OCI-LY7 (cell line): ENCODE measurements at regions not wholly inside any gene's neighbourhood (a gene's known extent, or its start where the extent isn't known, plus 50 kb on each side); places are given as distances from the start of the nearest gene placed in this dataset.

ENCODE experiments used
- BruUV-seq: library from RNA; stranded (reverse); fragments of 400-500 nt; replicated peaks from 2 replicates; lab custom pipeline; 2021; lab: Mats Ljungman, UMichigan
- CTCF ChIA-PET: fragments of 300-600 bp; sonication (Branson Sonifier 250); formaldehyde crosslinking; loops from one replicate; lab custom pipeline; 2022; ENCODE audit warnings: antibody characterized with exemption; ENCODE audit not compliant: unreplicated experiment; lab: Charles Lee
- POLR2A ChIA-PET: fragments of 300-600 bp; sonication (Branson Sonifier 250); formaldehyde crosslinking; loops from one replicate; lab custom pipeline; 2022; ENCODE audit warnings: antibody characterized with exemption; lab: Charles Lee
- DNase-seq: peaks from one replicate; pipeline ENCODE4 v3.0.0-alpha.2; 2015; ENCODE audit warnings: low spot score
- H2AFZ ChIP-seq: fragments of 200-600 bp; sonication (generic), shearing (Covaris generic); 2 replicates; pipeline ENCODE4 v1.6.1; 2014; ENCODE audit warnings: mild to moderate bottlenecking, antibody characterized with exemption, low read length, moderate library complexity
- H3K27ac ChIP-seq: fragments of 200-600 bp; sonication (generic); 2 replicates; pipeline ENCODE4 v1.5.1; 2014; ENCODE audit warnings: mixed run types, low read depth, mild to moderate bottlenecking, moderate library complexity, low read length, inconsistent platforms; ENCODE audit not compliant: poor library complexity, severe bottlenecking
- H3K36me3 ChIP-seq: fragments of 200-600 bp; sonication (generic); 2 replicates; pipeline ENCODE4 v1.6.1; 2014; ENCODE audit warnings: mild to moderate bottlenecking, antibody characterized with exemption, low read length, moderate library complexity, mixed read lengths; ENCODE audit not compliant: insufficient read depth
- H3K4me1 ChIP-seq: fragments of 200-600 bp; sonication (generic); 2 replicates; pipeline ENCODE4 v1.5.1; 2014; ENCODE audit warnings: mild to moderate bottlenecking, low read length; ENCODE audit not compliant: insufficient read depth, poor library complexity, severe bottlenecking
- H3K4me2 ChIP-seq: fragments of 200-600 bp; sonication (generic); 2 replicates; pipeline ENCODE4 v1.6.1; 2014; ENCODE audit warnings: mild to moderate bottlenecking, low read length
- H3K4me3 ChIP-seq: fragments of 200-600 bp; sonication (generic); 2 replicates; pipeline ENCODE4 v1.5.1; 2014; ENCODE audit warnings: mild to moderate bottlenecking, low read depth, low read length; ENCODE audit not compliant: poor library complexity, severe bottlenecking
- H3K79me2 ChIP-seq: fragments of 200-600 bp; sonication (generic); 2 replicates; pipeline ENCODE4 v1.6.1; 2016; ENCODE audit warnings: low read depth, mild to moderate bottlenecking, low read length, moderate library complexity, mixed read lengths; ENCODE audit not compliant: insufficient read depth
- H3K9me2 ChIP-seq: fragments of 200-600 bp; sonication (generic); 2 replicates; pipeline ENCODE4 v1.6.1; 2016; ENCODE audit warnings: mild to moderate bottlenecking, low read length, mixed read lengths; ENCODE audit not compliant: insufficient read depth
- H3K9me3 ChIP-seq: fragments of 200-600 bp; sonication (generic); 2 replicates; pipeline ENCODE4 v1.6.1; 2014; ENCODE audit warnings: mild to moderate bottlenecking, mixed run types, low read length, mixed read lengths
- H4K20me1 ChIP-seq: fragments of 200-600 bp; sonication (generic); 2 replicates; pipeline ENCODE4 v1.6.1; 2014; ENCODE audit warnings: mild to moderate bottlenecking, antibody characterized with exemption, low read length, moderate library complexity, mixed read lengths; ENCODE audit not compliant: insufficient read depth
- EZH2phosphoT487 ChIP-seq: fragments of 200-600 bp; sonication (generic); IDR thresholded peaks from 2 replicates; pipeline ENCODE4 v1.6.1; 2018; ENCODE audit warnings: low read depth, borderline replicate concordance, mild to moderate bottlenecking, mixed run types, antibody characterized with exemption, low read length, moderate library complexity, mixed read lengths
- intact Hi-C: fragments of 100-400 bp; cut with micrococcal nuclease; formaldehyde crosslinking; loops from one replicate; pipeline ENCODE4 v1.10.0; 2022; ENCODE audit not compliant: unreplicated experiment
- TF ChIP-seq, protein P1 (sequence below): fragments of 200-600 bp; sonication (generic); conservative IDR thresholded peaks from 2 replicates; pipeline ENCODE4 v1.5.1; 2014; ENCODE audit warnings: mild to moderate bottlenecking, antibody characterized with exemption, low read length, moderate library complexity, mixed read lengths

- intact Hi-C loops = no loop called here
- no peak overlapping the region for H3K4me3 ChIP-seq
- no peaks in the 10 kb centered on the region for H3K79me2 ChIP-seq
- no peak for DNase-seq
- POLR2A ChIA-PET = no interaction called here
- BruUV-seq = no TSS peak
- no peak overlapping the region for H2AFZ ChIP-seq
- H3K27ac ChIP-seq = no peak overlapping the region
- TF ChIP-seq EZH2phosphoT487 = no peak
- TF ChIP-seq, protein P1, sequence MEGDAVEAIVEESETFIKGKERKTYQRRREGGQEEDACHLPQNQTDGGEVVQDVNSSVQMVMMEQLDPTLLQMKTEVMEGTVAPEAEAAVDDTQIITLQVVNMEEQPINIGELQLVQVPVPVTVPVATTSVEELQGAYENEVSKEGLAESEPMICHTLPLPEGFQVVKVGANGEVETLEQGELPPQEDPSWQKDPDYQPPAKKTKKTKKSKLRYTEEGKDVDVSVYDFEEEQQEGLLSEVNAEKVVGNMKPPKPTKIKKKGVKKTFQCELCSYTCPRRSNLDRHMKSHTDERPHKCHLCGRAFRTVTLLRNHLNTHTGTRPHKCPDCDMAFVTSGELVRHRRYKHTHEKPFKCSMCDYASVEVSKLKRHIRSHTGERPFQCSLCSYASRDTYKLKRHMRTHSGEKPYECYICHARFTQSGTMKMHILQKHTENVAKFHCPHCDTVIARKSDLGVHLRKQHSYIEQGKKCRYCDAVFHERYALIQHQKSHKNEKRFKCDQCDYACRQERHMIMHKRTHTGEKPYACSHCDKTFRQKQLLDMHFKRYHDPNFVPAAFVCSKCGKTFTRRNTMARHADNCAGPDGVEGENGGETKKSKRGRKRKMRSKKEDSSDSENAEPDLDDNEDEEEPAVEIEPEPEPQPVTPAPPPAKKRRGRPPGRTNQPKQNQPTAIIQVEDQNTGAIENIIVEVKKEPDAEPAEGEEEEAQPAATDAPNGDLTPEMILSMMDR = no peak
- no peaks in the 10 kb centered on the region for H3K36me3 ChIP-seq
- H3K9me2 ChIP-seq = no peaks in the 10 kb centered on the region
- no peaks in the 10 kb centered on the region for H3K4me1 ChIP-seq
- H3K9me3 ChIP-seq = no peaks in the 10 kb centered on the region
- no peaks in the 10 kb centered on the region for H4K20me1 ChIP-seq
- H3K4me2 ChIP-seq = no peak overlapping the region
- CTCF ChIA-PET = no interaction called here
These were observed 198.2 kb downstream of the ADCYAP1 start for GRCh38 chr18:1102848-1103247.

DNA sequence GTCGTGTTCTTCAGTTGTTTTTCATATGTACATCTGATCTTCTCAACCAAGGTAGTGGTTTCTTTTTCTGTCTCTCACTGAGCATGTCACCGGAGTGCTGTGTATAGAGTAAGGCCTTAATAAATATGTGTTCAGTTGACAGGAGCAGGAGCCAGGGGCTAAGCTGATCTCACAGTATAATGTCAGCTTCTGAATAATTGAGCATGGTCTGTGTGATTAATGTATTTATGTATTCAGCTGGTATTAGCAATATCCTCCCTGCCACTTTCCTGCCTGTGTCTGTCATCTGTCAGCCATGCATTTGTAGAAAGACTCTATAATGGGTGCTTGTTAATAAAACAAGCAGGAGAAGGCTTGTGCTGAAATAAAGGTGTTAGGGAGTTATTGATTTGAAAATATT, 198.9 kb downstream of the ADCYAP1 start:
- intact Hi-C loops = no loop called here
- H3K36me3 ChIP-seq = no peaks in the 10 kb centered on the region
- no peaks in the 10 kb centered on the region for H3K4me1 ChIP-seq
- H3K4me3 ChIP-seq = no peak overlapping the region
- H2AFZ ChIP-seq = no peak overlapping the region
- POLR2A ChIA-PET = no interaction called here
- no peaks in the 10 kb centered on the region for H3K9me3 ChIP-seq
- no TSS peak for BruUV-seq
- no peaks in the 10 kb centered on the region for H3K79me2 ChIP-seq
- H3K4me2 ChIP-seq = no peak overlapping the region
- TF ChIP-seq, protein P1 = no peak
- DNase-seq = no peak
- no peaks in the 10 kb centered on the region for H4K20me1 ChIP-seq
- CTCF ChIA-PET = no interaction called here
- H3K9me2 ChIP-seq = no peaks in the 10 kb centered on the region
- no peak overlapping the region for H3K27ac ChIP-seq

DNA sequence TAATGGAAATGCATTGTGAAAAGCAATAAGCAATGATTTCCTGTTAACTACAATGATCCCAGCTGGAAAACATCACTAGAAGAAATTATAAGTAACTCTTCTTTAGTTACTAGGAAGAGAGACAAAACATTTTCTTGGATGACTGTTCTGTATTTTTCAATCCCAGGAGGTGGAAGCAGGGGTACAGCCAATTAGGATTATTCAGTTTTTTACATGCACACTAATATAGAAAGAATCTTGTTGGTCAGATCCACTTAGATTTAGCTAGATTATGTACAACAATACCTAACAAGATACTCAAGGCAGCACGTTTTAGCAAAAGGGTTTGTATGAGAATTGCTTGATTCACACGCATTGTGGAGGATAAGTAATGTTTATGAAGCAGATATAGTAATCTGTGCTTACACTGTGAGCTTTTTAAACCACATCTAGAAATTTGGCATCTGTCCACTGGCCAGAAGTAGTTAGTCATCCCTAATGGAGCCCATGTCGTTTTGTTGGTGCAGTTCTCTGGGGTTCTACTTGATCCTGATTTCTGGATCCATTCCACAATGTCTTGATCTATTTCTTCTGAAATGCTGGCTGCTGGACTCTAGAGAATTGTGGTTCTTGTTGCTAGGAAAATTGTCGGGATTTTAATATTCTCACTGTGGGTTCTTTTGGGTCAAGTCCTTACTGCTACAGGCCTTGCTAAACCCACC, 199.7 kb downstream of the ADCYAP1 start:
- H3K4me2 ChIP-seq = no peak overlapping the region
- H3K4me3 ChIP-seq = no peak overlapping the region
- no peaks in the 10 kb centered on the region for H3K9me2 ChIP-seq
- H4K20me1 ChIP-seq = no peaks in the 10 kb centered on the region
- H2AFZ ChIP-seq = no peak overlapping the region
- no peaks in the 10 kb centered on the region for H3K79me2 ChIP-seq
- H3K9me3 ChIP-seq = no peaks in the 10 kb centered on the region
- intact Hi-C loops = no loop called here
- no TSS peak for BruUV-seq
- no peaks in the 10 kb centered on the region for H3K4me1 ChIP-seq
- ChIA-PET POLR2A (no interaction called here), CTCF (no interaction called here)
- TF ChIP-seq, protein P1 = no peak
- no peak for TF ChIP-seq EZH2phosphoT487
- DNase-seq = no peak
- H3K27ac ChIP-seq = no peak overlapping the region
- no peaks in the 10 kb centered on the region for H3K36me3 ChIP-seq
